Breast epithelium (tissue), 3 donors: ENCODE measurements at regions not wholly inside any gene's neighbourhood (a gene's known extent, or its start where the extent isn't known, plus 50 kb on each side); places are given as distances from the start of the nearest gene placed in this dataset.

Experiments
- CTCF ChIP-seq, 3 donors: fragments of 450-650 bp; IDR thresholded peaks; one replicate each; pipeline ENCODE4 v1.5.1; 2016 to 2017; ENCODE audit warnings: antibody characterized with exemption in 3 of 3, mild to moderate bottlenecking in 3 of 3, moderate library complexity in 3 of 3
- POLR2AphosphoS5 ChIP-seq, 3 donors: sonication (generic); formaldehyde crosslinking; IDR thresholded peaks; one replicate each; pipeline ENCODE4 v1.6.1; 2017; ENCODE audit warnings: antibody characterized with exemption in 3 of 3

- TF ChIP-seq CTCF (IDR thresholded peaks at IDR 0.05) (no peak), POLR2AphosphoS5 (IDR thresholded peaks at IDR 0.05) (no peak)
Observed at GRCh38 chr1:188269956-188270355, 1441.2 kb downstream of the PLA2G4A start.
